ENCODE measurements at regions not wholly inside any gene's neighbourhood (a gene's known extent, or its start where the extent isn't known, plus 50 kb on each side); places are given as distances from the start of the nearest gene placed in this dataset.
"Not testable (repeated sequence)": the region's sequence is repeated elsewhere in the genome, so short reads cannot be mapped to it uniquely, and the experiment has no call there.

- Histone ChIP-seq H3K27ac (no peak overlapping the region), H3K4me1 (no peaks in the 10 kb centered on the region), H3K36me3 (no peaks in the 10 kb centered on the region), H3K4me3 (no peak overlapping the region), H3K27me3 (no peaks in the 10 kb centered on the region), H3K9me3 (no peaks in the 10 kb centered on the region)
- no peak for DNase-seq
- intact Hi-C loops (cut with DNase I; ENCODE audit: low total_unique reads) = no loop called here
- TF ChIP-seq CTCF (IDR thresholded peaks at IDR 0.05) = no peak
- no peak for TF ChIP-seq POLR2A (IDR thresholded peaks at IDR 0.05)
Observed at GRCh38 chrX:46016296-46016695, 528.9 kb downstream of the ZNF674 start.

- Histone ChIP-seq H3K27ac (no peak overlapping the region), H3K36me3 (no peaks in the 10 kb centered on the region), H3K27me3 (no peaks in the 10 kb centered on the region), H3K4me3 (no peak overlapping the region), H3K9me3 (no peaks in the 10 kb centered on the region), H3K4me1 (no peaks in the 10 kb centered on the region)
- no peak for DNase-seq
- intact Hi-C loops (cut with DNase I; ENCODE audit: low total_unique reads) = no loop called here
- TF ChIP-seq CTCF (IDR thresholded peaks at IDR 0.05) (no peak), POLR2A (IDR thresholded peaks at IDR 0.05) (no peak)
Observed at GRCh38 chrX:46015653-46016052, 529.6 kb downstream of the ZNF674 start.

- intact Hi-C loops (cut with DNase I; ENCODE audit: low total_unique reads) = no loop called here
- TF ChIP-seq POLR2A (IDR thresholded peaks at IDR 0.05) (no peak), CTCF (IDR thresholded peaks at IDR 0.05) (no peak)
Observed at GRCh38 chrX:45992402-45993123, 552.7 kb downstream of the ZNF674 start.

GRCh38 chrX:45986971-45987370 is 558.2 kb downstream of the ZNF674 start:
- H3K9me3 ChIP-seq = no peaks in the 10 kb centered on the region
- H3K4me3 ChIP-seq = no peak overlapping the region
- no peak for DNase-seq
- no peak overlapping the region for H3K27ac ChIP-seq
- TF ChIP-seq POLR2A (IDR thresholded peaks at IDR 0.05) = no peak
- TF ChIP-seq CTCF (IDR thresholded peaks at IDR 0.05) = no peak
- H3K36me3 ChIP-seq = no peaks in the 10 kb centered on the region
- intact Hi-C loops (cut with DNase I; ENCODE audit: low total_unique reads) = no loop called here
- no peaks in the 10 kb centered on the region for H3K4me1 ChIP-seq
- H3K27me3 ChIP-seq = no peaks in the 10 kb centered on the region

More at GRCh38 chrX:45992402-45993123, 552.7 kb downstream of the ZNF674 start:
- H3K36me3 ChIP-seq = no peaks in the 10 kb centered on the region
- H3K4me1 ChIP-seq = no peaks in the 10 kb centered on the region
- H3K9me3 ChIP-seq = no peaks in the 10 kb centered on the region
- H3K27ac ChIP-seq = no peak overlapping the region
- H3K27me3 ChIP-seq = no peaks in the 10 kb centered on the region
- no peak overlapping the region for H3K4me3 ChIP-seq
- no peak for DNase-seq

GRCh38 chrX:45986081-45986480 is 559.1 kb downstream of the ZNF674 start:
- no peak for DNase-seq
- no peaks in the 10 kb centered on the region for H3K27me3 ChIP-seq
- no peak overlapping the region for H3K4me3 ChIP-seq
- no peaks in the 10 kb centered on the region for H3K36me3 ChIP-seq
- H3K27ac ChIP-seq = no peak overlapping the region
- intact Hi-C loops (cut with DNase I; ENCODE audit: low total_unique reads) = no loop called here
- H3K4me1 ChIP-seq = no peaks in the 10 kb centered on the region
- H3K9me3 ChIP-seq = no peaks in the 10 kb centered on the region
- TF ChIP-seq CTCF (IDR thresholded peaks at IDR 0.05) = no peak
- no peak for TF ChIP-seq POLR2A (IDR thresholded peaks at IDR 0.05)

- H3K4me1 ChIP-seq; intact Hi-C loops (cut with DNase I; ENCODE audit: low total_unique reads); H3K4me3 ChIP-seq; H3K9me3 ChIP-seq; H3K27me3 ChIP-seq; DNase-seq; H3K27ac ChIP-seq; H3K36me3 ChIP-seq: not testable (repeated sequence)
Observed at GRCh38 chrX:45982958-45983727, 562.1 kb downstream of the ZNF674 start.
